Keratinocyte (primary cell): ENCODE measurements at regions not wholly inside any gene's neighbourhood (a gene's known extent, or its start where the extent isn't known, plus 50 kb on each side); places are given as distances from the start of the nearest gene placed in this dataset.

ENCODE experiments used
- DNase-seq: peaks from one replicate; pipeline ENCODE4 v3.0.0-alpha.2; 2011; ENCODE audit warnings: low read depth, missing footprints, low spot score
- FAIRE-seq: peaks from 2 replicates; lab custom pipeline; 2011; peaks lifted over from hg19 to GRCh38; lab: Jason Lieb, UNC
- H2AFZ ChIP-seq: 2 replicates; pipeline ENCODE4 v1.6.0; 2012; ENCODE audit warnings: low read length, control low read depth, inconsistent platforms; ENCODE audit not compliant: control insufficient read depth
- H3K27ac ChIP-seq: 2 replicates; pipeline ENCODE4 v1.5.1; 2011; ENCODE audit warnings: low read length; ENCODE audit not compliant: control insufficient read depth, insufficient read depth
- H3K27me3 ChIP-seq: 3 replicates; pipeline ENCODE4 v1.6.0; 2011; ENCODE audit warnings: low read length; ENCODE audit not compliant: control insufficient read depth, insufficient read depth; ENCODE audit errors: extremely low read depth
- H3K36me3 ChIP-seq, 2 experiments: 2 replicates in 1 of 2; 3 replicates in 1 of 2; pipeline ENCODE4 v1.5.1; 2011; ENCODE audit warnings: low read length in 2 of 2, mild to moderate bottlenecking in 1 of 2; ENCODE audit not compliant: control insufficient read depth in 2 of 2, insufficient read depth in 2 of 2; ENCODE audit errors: extremely low read depth in 1 of 2
- H3K4me1 ChIP-seq: 3 replicates; pipeline ENCODE4 v1.5.1; 2011; ENCODE audit warnings: low read length; ENCODE audit not compliant: control insufficient read depth, insufficient read depth; ENCODE audit errors: extremely low read depth
- H3K4me2 ChIP-seq: 3 replicates; pipeline ENCODE4 v1.6.0; 2011; ENCODE audit warnings: low read depth, low read length; ENCODE audit not compliant: control insufficient read depth, insufficient read depth; ENCODE audit errors: extremely low read depth
- H3K4me3 ChIP-seq, 3 experiments: fragments of 200-600 bp in 1 of 3; sonication (generic) in 1 of 3; 2 replicates in 2 of 3; 3 replicates in 1 of 3; pipeline ENCODE4 v1.5.1; 2011 to 2016; ENCODE audit warnings: low read length in 3 of 3, mild to moderate bottlenecking in 3 of 3, control low read depth in 2 of 3, inconsistent platforms in 1 of 3, low read depth in 1 of 3, mixed read lengths in 1 of 3, mixed run types in 1 of 3, moderate library complexity in 1 of 3; ENCODE audit not compliant: control insufficient read depth in 2 of 3, insufficient read depth in 2 of 3; ENCODE audit errors: extremely low read depth in 1 of 3
- H3K79me2 ChIP-seq: 2 replicates; pipeline ENCODE4 v1.6.0; 2012; ENCODE audit warnings: low read length; ENCODE audit not compliant: control insufficient read depth, insufficient read depth
- H3K9ac ChIP-seq: 3 replicates; pipeline ENCODE4 v1.6.0; 2011; ENCODE audit warnings: low read length; ENCODE audit not compliant: control insufficient read depth, insufficient read depth; ENCODE audit errors: extremely low read depth
- H3K9me1 ChIP-seq: 3 replicates; pipeline ENCODE4 v1.6.0; 2011; ENCODE audit warnings: low read length; ENCODE audit not compliant: control insufficient read depth, insufficient read depth; ENCODE audit errors: extremely low read depth
- H3K9me3 ChIP-seq: 2 replicates; pipeline ENCODE4 v1.5.1; 2012; ENCODE audit warnings: low read depth, low read length; ENCODE audit not compliant: control insufficient read depth
- H4K20me1 ChIP-seq: 3 replicates; pipeline ENCODE4 v1.6.0; 2011; ENCODE audit warnings: low read length; ENCODE audit not compliant: control insufficient read depth, insufficient read depth; ENCODE audit errors: extremely low read depth
- EZH2 ChIP-seq: IDR thresholded peaks from one replicate; pipeline ENCODE4 v1.6.1; 2012; ENCODE audit warnings: inconsistent platforms, mild to moderate bottlenecking, low read length, moderate library complexity
- dilution Hi-C: fragments of 300-500 bp; cut with MboI; formaldehyde crosslinking; loops from one replicate; pipeline ENCODE4 v1.7.0; 2020; ENCODE audit warnings: low sequenced_read_pairs; ENCODE audit not compliant: extremely low pct_ligation_motif_present
- TF ChIP-seq, protein P1 (sequence below), 3 experiments: IDR thresholded peaks in 1 of 3; conservative IDR thresholded peaks in 1 of 3; optimal IDR thresholded peaks in 1 of 3; 2 replicates in 2 of 3; 3 replicates in 1 of 3; pipeline versions ENCODE3 to v1.5.1; 2011; ENCODE audit warnings: low read length in 3 of 3, mild to moderate bottlenecking in 3 of 3, moderate library complexity in 2 of 3, control low read depth in 1 of 3, inconsistent platforms in 1 of 3; ENCODE audit not compliant: insufficient read depth in 2 of 3; ENCODE audit errors: extremely low read depth in 1 of 3

GRCh38 chr6:105646391-105646867, 243.5 kb upstream of the PREP start:
- no peak overlapping the region for H3K9ac ChIP-seq
- FAIRE-seq (peak; percentile 81), DNase-seq (no peak)
- no peak overlapping the region for H3K4me2 ChIP-seq
- peak overlapping the region; percentile 4 for H2AFZ ChIP-seq
- H3K9me1 ChIP-seq = no peaks in the 10 kb centered on the region
- no peaks in the 10 kb centered on the region for H3K79me2 ChIP-seq
- dilution Hi-C loops = no loop called here
- no peak for TF ChIP-seq EZH2
- TF ChIP-seq, protein P1, sequence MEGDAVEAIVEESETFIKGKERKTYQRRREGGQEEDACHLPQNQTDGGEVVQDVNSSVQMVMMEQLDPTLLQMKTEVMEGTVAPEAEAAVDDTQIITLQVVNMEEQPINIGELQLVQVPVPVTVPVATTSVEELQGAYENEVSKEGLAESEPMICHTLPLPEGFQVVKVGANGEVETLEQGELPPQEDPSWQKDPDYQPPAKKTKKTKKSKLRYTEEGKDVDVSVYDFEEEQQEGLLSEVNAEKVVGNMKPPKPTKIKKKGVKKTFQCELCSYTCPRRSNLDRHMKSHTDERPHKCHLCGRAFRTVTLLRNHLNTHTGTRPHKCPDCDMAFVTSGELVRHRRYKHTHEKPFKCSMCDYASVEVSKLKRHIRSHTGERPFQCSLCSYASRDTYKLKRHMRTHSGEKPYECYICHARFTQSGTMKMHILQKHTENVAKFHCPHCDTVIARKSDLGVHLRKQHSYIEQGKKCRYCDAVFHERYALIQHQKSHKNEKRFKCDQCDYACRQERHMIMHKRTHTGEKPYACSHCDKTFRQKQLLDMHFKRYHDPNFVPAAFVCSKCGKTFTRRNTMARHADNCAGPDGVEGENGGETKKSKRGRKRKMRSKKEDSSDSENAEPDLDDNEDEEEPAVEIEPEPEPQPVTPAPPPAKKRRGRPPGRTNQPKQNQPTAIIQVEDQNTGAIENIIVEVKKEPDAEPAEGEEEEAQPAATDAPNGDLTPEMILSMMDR (optimal IDR thresholded peaks at IDR 0.05 in 1 of 3, IDR thresholded peaks at IDR 0.05 in 1 of 3, conservative IDR thresholded peaks at IDR 0.05 in 1 of 3; ENCODE audit: extremely low read depth in 1 of 3, insufficient read depth in 2 of 3, low read length in 3 of 3) = no peak
- H3K9me3 ChIP-seq = no peaks in the 10 kb centered on the region
- no peaks in the 10 kb centered on the region for H3K36me3 ChIP-seq
- no peak overlapping the region for H3K4me3 ChIP-seq
- no peak overlapping the region for H3K27ac ChIP-seq
- H4K20me1 ChIP-seq = no peaks in the 10 kb centered on the region
- peaks cover 18% of the 10 kb centered on the region for H3K4me1 ChIP-seq
- no peaks in the 10 kb centered on the region for H3K27me3 ChIP-seq

DNA sequence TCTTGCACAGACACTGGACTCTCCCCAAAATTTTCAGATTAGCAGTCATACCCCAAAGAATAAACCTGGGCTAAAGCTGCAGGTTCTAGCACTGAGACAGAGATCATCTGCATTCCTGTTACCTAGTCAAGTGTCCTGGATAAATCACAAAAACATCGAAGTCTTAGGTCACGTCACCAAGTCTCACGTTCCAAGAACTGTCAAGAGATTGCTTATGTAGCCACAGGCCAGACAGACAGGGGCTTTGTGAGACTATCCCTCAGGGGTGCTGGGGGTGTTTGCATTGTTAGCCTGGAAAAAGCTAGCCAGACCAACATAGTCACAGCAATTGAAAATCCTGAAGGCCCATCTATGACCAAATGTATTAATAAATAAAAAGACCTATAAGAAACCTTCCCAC, 243.1 kb upstream of the PREP start:
- no peak overlapping the region for H3K27ac ChIP-seq
- no peaks in the 10 kb centered on the region for H3K9me3 ChIP-seq
- H3K9me1 ChIP-seq = no peaks in the 10 kb centered on the region
- FAIRE-seq = no peak
- H3K27me3 ChIP-seq = no peaks in the 10 kb centered on the region
- no peaks in the 10 kb centered on the region for H4K20me1 ChIP-seq
- TF ChIP-seq, protein P1 (optimal IDR thresholded peaks at IDR 0.05 in 1 of 3, IDR thresholded peaks at IDR 0.05 in 1 of 3, conservative IDR thresholded peaks at IDR 0.05 in 1 of 3; ENCODE audit: extremely low read depth in 1 of 3, insufficient read depth in 2 of 3, low read length in 3 of 3) = no peak
- no peak for TF ChIP-seq EZH2
- no peak for DNase-seq
- no peaks in the 10 kb centered on the region for H3K79me2 ChIP-seq
- H3K36me3 ChIP-seq = no peaks in the 10 kb centered on the region
- no peak overlapping the region for H3K9ac ChIP-seq
- dilution Hi-C loops = no loop called here
- no peak overlapping the region for H2AFZ ChIP-seq
- peaks cover 18% of the 10 kb centered on the region for H3K4me1 ChIP-seq
- H3K4me2 ChIP-seq = no peak overlapping the region
- no peak overlapping the region for H3K4me3 ChIP-seq
